Lower lobe of right lung (tissue), 2 donors: ENCODE measurements at regions not wholly inside any gene's neighbourhood (a gene's known extent, or its start where the extent isn't known, plus 50 kb on each side); places are given as distances from the start of the nearest gene placed in this dataset.

Experiments used
- ATAC-seq, 2 donors: fragments of 200-7000 bp; cut with Tn5 transposase; one replicate each; pipeline ENCODE4 v1.9.1; 2020 to 2022; ENCODE audit warnings: mild to moderate bottlenecking in 2 of 2, moderate library complexity in 2 of 2
- DNase-seq: peaks from one replicate; pipeline ENCODE4 v3.0.0-alpha.2; 2020
- H3K27ac ChIP-seq: fragments of 200-600 bp; one replicate; pipeline ENCODE4 v1.8.0; 2022
- H3K27me3 ChIP-seq: fragments of 200-600 bp; one replicate; pipeline ENCODE4 v1.8.0; 2022; ENCODE audit warnings: low read depth
- H3K36me3 ChIP-seq: fragments of 200-600 bp; one replicate; pipeline ENCODE4 v1.8.0; 2022; ENCODE audit warnings: mild to moderate bottlenecking
- H3K4me1 ChIP-seq: fragments of 200-600 bp; one replicate; pipeline ENCODE4 v1.8.0; 2022
- H3K4me3 ChIP-seq: fragments of 200-600 bp; one replicate; pipeline ENCODE4 v1.8.0; 2022; ENCODE audit warnings: mild to moderate bottlenecking
- H3K9me3 ChIP-seq: fragments of 200-600 bp; one replicate; pipeline ENCODE4 v1.8.0; 2022
- CTCF ChIP-seq: fragments of 200-600 bp; IDR thresholded peaks from one replicate; pipeline ENCODE4 v1.8.0; 2022; ENCODE audit warnings: antibody characterized with exemption, mild to moderate bottlenecking
- intact Hi-C: fragments of 100-400 bp; cut with DNase I; formaldehyde crosslinking; loops from one replicate; pipeline ENCODE4 v1.11.0; 2022
- donor health status: DM: no; HTN: yes; CAD: no; lungs with severe emphysema.

GRCh38 chr2:38448692-38449410 is 71.8 kb upstream of the ATL2 start:
- no peak for TF ChIP-seq CTCF
- Histone ChIP-seq H3K27ac (no peak overlapping the region), H3K36me3 (no peaks in the 10 kb centered on the region), H3K4me1 (no peaks in the 10 kb centered on the region), H3K9me3 (no peaks in the 10 kb centered on the region), H3K4me3 (no peak overlapping the region), H3K27me3 (no peaks in the 10 kb centered on the region)
- ATAC-seq (no peak), DNase-seq (no peak)
- intact Hi-C loops: no loop called here

DNA sequence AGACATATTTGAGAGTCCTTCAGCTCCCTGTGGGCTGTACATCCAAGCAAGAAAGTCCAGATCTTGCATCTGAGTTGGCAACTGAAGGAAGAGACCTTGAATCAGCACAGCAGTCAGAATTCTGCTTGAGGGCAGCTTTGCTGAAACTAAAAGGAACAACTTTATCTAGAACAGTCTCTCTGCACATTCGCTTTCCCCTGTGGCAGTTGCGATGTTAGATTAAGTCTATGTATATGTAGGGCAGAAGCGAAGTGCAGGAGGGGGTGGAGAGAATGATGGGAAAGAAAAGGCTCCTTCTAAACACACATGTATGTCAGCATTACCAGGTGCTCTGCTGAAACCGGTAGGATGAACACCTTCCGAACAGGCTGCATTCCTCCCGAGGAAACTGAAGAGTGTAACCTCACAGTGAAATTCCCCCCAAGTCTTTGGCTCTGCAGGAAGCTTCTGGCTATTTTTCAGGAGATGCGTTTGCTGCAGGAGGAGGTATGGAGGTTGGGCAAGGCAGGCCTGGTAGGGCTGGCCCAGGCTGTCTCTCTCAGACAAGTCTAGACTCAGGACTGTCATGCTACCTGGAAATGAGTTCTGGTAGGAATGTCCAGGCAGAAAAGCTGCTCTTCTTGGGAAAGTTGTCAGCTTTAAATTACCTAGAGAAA is 70.0 kb upstream of the ATL2 start:
- Histone ChIP-seq H3K4me1 (peaks cover 11% of the 10 kb centered on the region), H3K4me3 (no peak overlapping the region), H3K27me3 (no peaks in the 10 kb centered on the region), H3K36me3 (no peaks in the 10 kb centered on the region), H3K9me3 (no peaks in the 10 kb centered on the region), H3K27ac (no peak overlapping the region)
- intact Hi-C loops: no loop called here
- TF ChIP-seq CTCF: no peak
- DNase-seq (no peak), ATAC-seq (no peak)

GRCh38 chr2:38446418-38446817 is 69.3 kb upstream of the ATL2 start:
- no peak for TF ChIP-seq CTCF
- no peak overlapping the region for H3K4me3 ChIP-seq

GRCh38 chr2:38444247-38444646 is 67.2 kb upstream of the ATL2 start:
- no peak for ATAC-seq
- Histone ChIP-seq H3K4me3 (no peak overlapping the region), H3K27me3 (no peaks in the 10 kb centered on the region), H3K27ac (no peak overlapping the region), H3K4me1 (peaks cover 11% of the 10 kb centered on the region), H3K36me3 (no peaks in the 10 kb centered on the region), H3K9me3 (no peaks in the 10 kb centered on the region)
- no peak for DNase-seq
- no peak for TF ChIP-seq CTCF
- intact Hi-C loops: no loop called here

More at GRCh38 chr2:38446418-38446817, 69.3 kb upstream of the ATL2 start:
- DNase-seq (no peak), ATAC-seq (no peak)
- Histone ChIP-seq H3K27ac (no peak overlapping the region), H3K9me3 (no peaks in the 10 kb centered on the region), H3K4me1 (peaks cover 11% of the 10 kb centered on the region), H3K27me3 (no peaks in the 10 kb centered on the region), H3K36me3 (no peaks in the 10 kb centered on the region)
- intact Hi-C loops: no loop called here

DNA sequence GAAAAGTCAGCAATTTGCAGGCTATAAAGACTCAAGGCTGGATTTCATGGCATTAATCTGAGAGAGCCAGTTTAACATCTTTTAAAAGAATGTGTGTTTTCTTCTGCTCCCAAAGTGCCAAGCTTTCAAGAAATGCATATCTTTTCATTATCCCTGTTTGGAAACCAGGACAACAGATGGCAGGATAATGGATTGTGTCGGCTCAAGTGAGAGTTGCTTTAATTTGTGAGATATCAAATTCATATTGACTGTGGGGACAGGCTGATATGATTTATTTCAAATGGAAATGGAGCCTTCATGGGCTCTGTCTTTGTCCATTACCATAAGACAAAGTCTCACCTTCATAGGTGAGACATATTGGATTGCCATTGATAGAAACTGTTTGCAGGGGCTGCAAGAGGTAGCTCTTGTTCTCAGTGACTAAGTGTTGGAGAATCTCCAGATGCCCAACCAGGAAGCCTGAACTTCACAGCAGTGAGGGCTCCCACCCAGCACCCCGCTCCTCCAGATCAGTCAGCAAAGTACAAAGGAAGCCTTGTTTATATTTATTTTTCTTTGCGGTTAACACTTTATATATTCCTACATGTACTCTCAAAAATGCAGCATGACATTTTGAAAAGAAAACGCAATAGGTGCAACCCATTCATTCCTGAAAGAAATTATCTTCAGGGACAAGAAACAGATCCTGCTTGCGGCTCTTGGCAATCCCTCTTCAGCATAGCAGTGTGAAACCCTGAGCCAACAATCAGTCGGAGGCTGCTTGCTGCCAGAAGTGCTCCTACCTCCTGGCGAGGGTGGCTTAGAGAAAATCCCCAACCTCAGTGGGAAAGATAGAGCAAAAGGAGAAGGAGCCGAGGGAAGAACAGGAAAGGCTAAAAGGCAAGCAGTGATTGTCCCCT is 65.8 kb upstream of the ATL2 start:
- H3K4me3 ChIP-seq: no peak overlapping the region
- no peaks in the 10 kb centered on the region for H3K9me3 ChIP-seq
- ATAC-seq: peak; percentile 53 to 58
- H3K4me1 ChIP-seq: peaks cover 11% of the 10 kb centered on the region
- intact Hi-C loops: no loop called here
- no peaks in the 10 kb centered on the region for H3K27me3 ChIP-seq
- DNase-seq: no peak
- no peak for TF ChIP-seq CTCF
- H3K27ac ChIP-seq: no peak overlapping the region
- H3K36me3 ChIP-seq: no peaks in the 10 kb centered on the region
